ENCODE measurements at regions not wholly inside any gene's neighbourhood (a gene's known extent, or its start where the extent isn't known, plus 50 kb on each side); places are given as distances from the start of the nearest gene placed in this dataset.

DNA sequence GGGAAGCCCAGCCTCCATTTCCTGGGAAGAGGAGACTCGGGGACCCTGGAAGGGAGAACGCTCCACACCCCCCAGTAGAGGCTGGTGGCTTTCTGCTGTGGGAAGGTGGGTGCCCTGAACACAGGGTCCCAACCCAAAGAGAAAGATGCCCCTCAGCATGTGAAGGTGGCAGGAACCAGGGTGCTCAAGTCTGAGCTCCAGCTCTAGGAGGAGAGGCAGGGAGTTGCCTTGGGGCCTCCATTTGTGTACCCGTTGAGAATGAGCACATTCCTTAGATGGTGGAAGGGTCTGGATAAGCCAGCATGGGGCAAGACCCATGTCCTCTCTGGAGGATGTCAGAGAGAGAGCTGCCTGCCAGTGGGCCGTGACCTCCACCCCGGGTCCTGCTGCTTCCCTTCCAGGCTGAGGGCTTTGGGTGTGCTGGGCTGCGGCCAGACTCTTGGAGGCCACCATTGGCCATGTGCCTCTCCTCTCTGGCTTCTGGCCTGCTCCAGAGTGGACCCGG lies 212.4 kb downstream of the TBC1D2B start:
- no peaks in the 10 kb centered on the region for H3K9me3 Mint-ChIP-seq (ENCODE audit: insufficient read depth)
- ATAC-seq (ENCODE audit: low read depth) = no peak
- Histone ChIP-seq H3K9me3 (ENCODE audit: control extremely low read depth in 1 of 3, control insufficient read depth in 2 of 3, insufficient read depth in 1 of 3, low read length in 2 of 3) (no peaks in the 10 kb centered on the region), H3K79me2 (ENCODE audit: control insufficient read depth, insufficient read depth, low read length) (no peaks in the 10 kb centered on the region), H4K20me1 (ENCODE audit: control insufficient read depth, insufficient read depth, low read length, poor library complexity, severe bottlenecking) (no peaks in the 10 kb centered on the region), H3K27me3 (replicated peaks in 1 of 4; ENCODE audit: control extremely low read depth in 1 of 4, control insufficient read depth in 3 of 4, insufficient read depth in 4 of 4, low read length in 3 of 4) (no peaks in the 10 kb centered on the region), H3K9ac (ENCODE audit: low read length) (no peak overlapping the region), H3K4me3 (ENCODE audit: control extremely low read depth in 1 of 5, extremely low read depth in 1 of 5, insufficient read depth in 1 of 5, low read depth in 2 of 5, low read length in 4 of 5) (no peak overlapping the region), H3K4me1 (ENCODE audit: control insufficient read depth in 2 of 2, insufficient read depth in 2 of 2, low read length in 2 of 2) (no peaks in the 10 kb centered on the region), H2AFZ (ENCODE audit: insufficient read depth, low read depth, low read length, poor library complexity, severe bottlenecking) (no peak overlapping the region), H3K4me2 (replicated peaks; ENCODE audit: low read depth, low read length, poor library complexity, severe bottlenecking) (no peak overlapping the region), H3K36me3 (replicated peaks in 1 of 2; ENCODE audit: control extremely low read depth in 1 of 2, control insufficient read depth in 1 of 2, extremely low read depth in 1 of 2, insufficient read depth in 2 of 2, low read length in 1 of 2) (no peaks in the 10 kb centered on the region), H3K27ac (ENCODE audit: low read length in 2 of 2) (no peak overlapping the region)
- peaks cover 12% of the 10 kb centered on the region for H3K27me3 Mint-ChIP-seq
- TF ChIP-seq, protein P1, sequence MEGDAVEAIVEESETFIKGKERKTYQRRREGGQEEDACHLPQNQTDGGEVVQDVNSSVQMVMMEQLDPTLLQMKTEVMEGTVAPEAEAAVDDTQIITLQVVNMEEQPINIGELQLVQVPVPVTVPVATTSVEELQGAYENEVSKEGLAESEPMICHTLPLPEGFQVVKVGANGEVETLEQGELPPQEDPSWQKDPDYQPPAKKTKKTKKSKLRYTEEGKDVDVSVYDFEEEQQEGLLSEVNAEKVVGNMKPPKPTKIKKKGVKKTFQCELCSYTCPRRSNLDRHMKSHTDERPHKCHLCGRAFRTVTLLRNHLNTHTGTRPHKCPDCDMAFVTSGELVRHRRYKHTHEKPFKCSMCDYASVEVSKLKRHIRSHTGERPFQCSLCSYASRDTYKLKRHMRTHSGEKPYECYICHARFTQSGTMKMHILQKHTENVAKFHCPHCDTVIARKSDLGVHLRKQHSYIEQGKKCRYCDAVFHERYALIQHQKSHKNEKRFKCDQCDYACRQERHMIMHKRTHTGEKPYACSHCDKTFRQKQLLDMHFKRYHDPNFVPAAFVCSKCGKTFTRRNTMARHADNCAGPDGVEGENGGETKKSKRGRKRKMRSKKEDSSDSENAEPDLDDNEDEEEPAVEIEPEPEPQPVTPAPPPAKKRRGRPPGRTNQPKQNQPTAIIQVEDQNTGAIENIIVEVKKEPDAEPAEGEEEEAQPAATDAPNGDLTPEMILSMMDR (IDR thresholded peaks at IDR 0.05) = no peak
- no peak for TF ChIP-seq EZH2 (IDR thresholded peaks at IDR 0.05; ENCODE audit: borderline replicate concordance, insufficient read depth, low read depth, low read length, poor library complexity, severe bottlenecking)
- WGBS (ENCODE audit: insufficient coverage) = 84% methylated on average over 3 of the region's 7 CpGs
- ChIA-PET CTCF (no interaction called here), POLR2A (no interaction called here)
- intact Hi-C loops (cut with micrococcal nuclease) = no loop called here
- H3K4me1 Mint-ChIP-seq = no peaks in the 10 kb centered on the region
- DNase-seq = no peak
- no peak overlapping the region for H3K4me3 Mint-ChIP-seq
- no peak overlapping the region for H3K27ac Mint-ChIP-seq

DNA sequence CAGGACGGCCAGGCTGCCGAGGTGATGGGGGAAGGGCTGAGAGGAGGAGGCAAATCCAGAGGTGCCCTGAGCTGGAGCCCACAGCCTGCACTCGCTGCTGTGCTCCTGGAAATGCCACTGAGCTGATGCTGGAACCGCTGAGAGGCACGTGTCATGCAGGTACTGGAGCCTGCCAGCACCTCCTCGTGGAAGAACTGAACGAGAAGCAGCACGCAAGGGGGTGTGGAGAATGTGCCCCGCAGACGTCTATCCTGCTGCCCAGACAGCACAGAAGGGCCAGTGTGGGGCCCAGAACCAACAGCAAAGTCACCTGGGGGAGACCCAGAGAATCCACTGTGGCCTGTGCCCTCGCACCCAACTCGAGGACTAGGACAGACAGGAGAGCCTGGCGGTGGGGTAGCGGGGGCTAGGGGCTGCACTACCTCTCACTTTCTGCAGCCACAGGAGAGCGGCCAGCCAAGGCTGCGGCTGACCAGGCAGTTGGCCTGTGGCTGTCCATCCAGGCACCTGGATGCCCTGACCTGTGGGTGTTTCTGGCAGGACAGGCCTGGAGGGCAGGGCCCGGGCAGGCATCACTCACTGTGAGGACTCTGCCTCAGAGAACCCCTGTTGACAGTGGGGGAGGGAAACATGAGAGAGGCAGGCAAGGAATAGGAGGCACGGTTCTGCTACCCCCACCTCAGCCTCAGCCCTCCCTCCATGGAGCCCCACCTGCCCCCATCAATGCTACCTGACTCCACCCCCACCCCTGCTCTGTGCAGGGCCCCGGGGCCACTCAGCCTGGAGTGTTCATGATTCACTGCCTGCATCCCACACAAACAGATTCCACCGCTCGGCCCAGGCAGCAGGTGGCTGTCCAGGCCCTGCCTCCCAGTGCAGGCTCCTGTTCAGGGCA lies 213.1 kb downstream of the TBC1D2B start:
- ATAC-seq (ENCODE audit: low read depth) (no peak), DNase-seq (no peak)
- no peak overlapping the region for H2AFZ ChIP-seq (ENCODE audit: insufficient read depth, low read depth, low read length, poor library complexity, severe bottlenecking)
- H3K4me1 Mint-ChIP-seq = no peaks in the 10 kb centered on the region
- H3K9ac ChIP-seq (ENCODE audit: low read length) = no peak overlapping the region
- no peaks in the 10 kb centered on the region for H3K27me3 ChIP-seq (replicated peaks in 1 of 4; ENCODE audit: control extremely low read depth in 1 of 4, control insufficient read depth in 3 of 4, insufficient read depth in 4 of 4, low read length in 3 of 4)
- H3K27me3 Mint-ChIP-seq = peaks cover 12% of the 10 kb centered on the region
- no peak overlapping the region for H3K27ac ChIP-seq (ENCODE audit: low read length in 2 of 2)
- no peak overlapping the region for H3K4me2 ChIP-seq (replicated peaks; ENCODE audit: low read depth, low read length, poor library complexity, severe bottlenecking)
- WGBS (ENCODE audit: insufficient coverage) = 82% methylated on average over 18 of the region's 21 CpGs
- ChIA-PET CTCF (no interaction called here), POLR2A (no interaction called here)
- H3K4me3 ChIP-seq (ENCODE audit: control extremely low read depth in 1 of 5, extremely low read depth in 1 of 5, insufficient read depth in 1 of 5, low read depth in 2 of 5, low read length in 4 of 5) = no peak overlapping the region
- no peak overlapping the region for H3K4me3 Mint-ChIP-seq
- H3K36me3 ChIP-seq (replicated peaks in 1 of 2; ENCODE audit: control extremely low read depth in 1 of 2, control insufficient read depth in 1 of 2, extremely low read depth in 1 of 2, insufficient read depth in 2 of 2, low read length in 1 of 2) = no peaks in the 10 kb centered on the region
- intact Hi-C loops (cut with micrococcal nuclease) = no loop called here
- H3K27ac Mint-ChIP-seq = no peak overlapping the region
- H3K4me1 ChIP-seq (ENCODE audit: control insufficient read depth in 2 of 2, insufficient read depth in 2 of 2, low read length in 2 of 2) = no peaks in the 10 kb centered on the region
- TF ChIP-seq, protein P1 (IDR thresholded peaks at IDR 0.05) = no peak
- no peak for TF ChIP-seq EZH2 (IDR thresholded peaks at IDR 0.05; ENCODE audit: borderline replicate concordance, insufficient read depth, low read depth, low read length, poor library complexity, severe bottlenecking)
- H4K20me1 ChIP-seq (ENCODE audit: control insufficient read depth, insufficient read depth, low read length, poor library complexity, severe bottlenecking) = no peaks in the 10 kb centered on the region
- no peaks in the 10 kb centered on the region for H3K9me3 Mint-ChIP-seq (ENCODE audit: insufficient read depth)
- no peaks in the 10 kb centered on the region for H3K9me3 ChIP-seq (ENCODE audit: control extremely low read depth in 1 of 3, control insufficient read depth in 2 of 3, insufficient read depth in 1 of 3, low read length in 2 of 3)
- H3K79me2 ChIP-seq (ENCODE audit: control insufficient read depth, insufficient read depth, low read length) = no peaks in the 10 kb centered on the region

Data from B cell (primary cell).